Activated T-cell treated with anti-CD3 and anti-CD28 coated beads, Interleukin-2, amount 50 U/mL, for 24 hours (primary cell): ENCODE measurements at regions not wholly inside any gene's neighbourhood (a gene's known extent, or its start where the extent isn't known, plus 50 kb on each side); places are given as distances from the start of the nearest gene placed in this dataset.

Experiments used
- DNase-seq: peaks from one replicate; pipeline ENCODE4 v3.0.0-alpha.2; 2020
- H3K27ac Mint-ChIP-seq: 2 replicates; pipeline ENCODE4 v1.8.0; 2020; ENCODE audit warnings: mild to moderate bottlenecking, mixed read lengths
- H3K27me3 Mint-ChIP-seq: 2 replicates; pipeline ENCODE4 v1.8.0; 2020; ENCODE audit warnings: mixed read lengths
- H3K36me3 Mint-ChIP-seq: 2 replicates; pipeline ENCODE4 v1.8.0; 2020; ENCODE audit warnings: low read depth, mixed read lengths
- H3K4me1 Mint-ChIP-seq: 2 replicates; pipeline ENCODE4 v1.8.0; 2020; ENCODE audit warnings: low read depth, mixed read lengths
- H3K4me3 Mint-ChIP-seq: 2 replicates; pipeline ENCODE4 v1.8.0; 2020; ENCODE audit warnings: mild to moderate bottlenecking, moderate library complexity, mixed read lengths
- H3K9me3 Mint-ChIP-seq: 2 replicates; pipeline ENCODE4 v1.8.0; 2020; ENCODE audit warnings: mixed read lengths

DNA sequence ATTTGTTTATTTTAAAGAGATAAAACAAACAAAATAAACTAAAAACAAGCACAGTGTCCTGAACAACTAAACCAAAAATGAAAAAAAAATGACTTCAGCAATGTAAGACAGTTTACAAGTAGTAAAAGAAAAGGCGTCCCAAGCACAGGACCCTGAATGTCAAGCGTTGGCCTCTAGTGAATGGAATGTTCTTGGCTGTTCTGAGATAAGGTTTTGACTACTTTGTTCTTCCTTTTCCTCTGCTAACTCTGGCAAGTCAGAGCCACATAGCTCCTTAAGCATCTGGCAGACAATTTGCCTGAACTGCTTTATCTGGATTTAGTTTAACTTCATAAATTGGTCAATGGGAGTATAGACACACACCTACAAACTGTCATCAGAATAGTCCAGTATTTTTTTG is 655.2 kb downstream of the ANXA1 start:
- H3K36me3 Mint-ChIP-seq = no peaks in the 10 kb centered on the region
- H3K27me3 Mint-ChIP-seq = no peaks in the 10 kb centered on the region
- H3K4me1 Mint-ChIP-seq = no peaks in the 10 kb centered on the region
- H3K27ac Mint-ChIP-seq = no peak overlapping the region
- H3K4me3 Mint-ChIP-seq = no peak overlapping the region
- DNase-seq = no peak
- peaks cover 6% of the 10 kb centered on the region for H3K9me3 Mint-ChIP-seq

DNA sequence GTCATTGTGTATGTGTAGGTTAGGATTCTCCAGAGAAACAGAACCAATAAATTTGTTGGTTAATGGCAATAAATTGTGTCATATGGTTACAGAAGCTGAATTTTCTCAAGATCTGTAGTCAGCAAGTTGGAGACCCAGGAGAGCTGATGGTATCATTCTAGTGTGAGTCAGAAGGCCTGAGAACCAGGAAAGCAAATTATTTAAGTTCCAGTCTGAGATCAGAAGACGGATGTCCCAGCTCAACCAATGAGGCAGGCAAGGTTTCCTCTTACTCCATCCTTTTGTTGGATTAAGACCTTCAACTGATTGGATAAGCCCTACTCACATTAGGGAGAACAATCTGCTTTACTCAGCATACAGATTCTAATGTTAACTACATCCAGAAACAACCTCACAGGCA is 656.3 kb downstream of the ANXA1 start:
- H3K4me1 Mint-ChIP-seq = no peaks in the 10 kb centered on the region
- no peak overlapping the region for H3K4me3 Mint-ChIP-seq
- no peaks in the 10 kb centered on the region for H3K36me3 Mint-ChIP-seq
- no peaks in the 10 kb centered on the region for H3K27me3 Mint-ChIP-seq
- H3K27ac Mint-ChIP-seq = no peak overlapping the region
- no peak for DNase-seq
- peaks cover 6% of the 10 kb centered on the region for H3K9me3 Mint-ChIP-seq

DNA sequence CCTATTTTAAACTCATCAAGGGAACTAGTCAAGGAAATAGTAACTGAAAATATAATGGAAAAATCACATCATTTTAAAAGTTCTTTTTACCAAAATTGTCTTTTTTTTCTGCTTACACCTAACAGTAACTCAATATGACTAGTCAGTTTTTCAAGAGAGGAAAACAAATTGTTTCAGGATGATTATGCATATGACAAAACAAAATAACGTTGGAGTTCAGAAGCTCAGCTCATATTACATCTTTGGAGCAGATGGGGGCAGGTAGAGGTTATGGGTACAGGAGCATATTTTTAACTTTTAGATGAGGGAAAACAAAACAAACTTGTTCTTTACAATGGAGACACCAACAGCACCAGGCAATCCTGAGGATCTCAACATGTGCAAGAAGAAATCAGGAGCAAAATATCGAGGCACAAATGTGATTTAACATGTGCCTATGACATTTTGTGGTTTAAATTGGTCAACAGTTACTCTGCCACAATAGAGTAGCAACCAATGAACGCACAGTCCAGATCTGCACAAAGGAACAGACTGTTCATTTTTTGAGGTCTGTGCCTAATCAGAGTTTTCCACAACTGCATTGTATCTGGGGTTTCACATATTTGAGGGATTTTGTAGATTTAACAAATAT is 659.0 kb downstream of the ANXA1 start:
- no peak overlapping the region for H3K4me3 Mint-ChIP-seq
- H3K4me1 Mint-ChIP-seq = no peaks in the 10 kb centered on the region
- no peaks in the 10 kb centered on the region for H3K27me3 Mint-ChIP-seq
- H3K36me3 Mint-ChIP-seq = no peaks in the 10 kb centered on the region
- peaks cover 7% of the 10 kb centered on the region for H3K9me3 Mint-ChIP-seq
- DNase-seq = no peak
- H3K27ac Mint-ChIP-seq = no peak overlapping the region

DNA sequence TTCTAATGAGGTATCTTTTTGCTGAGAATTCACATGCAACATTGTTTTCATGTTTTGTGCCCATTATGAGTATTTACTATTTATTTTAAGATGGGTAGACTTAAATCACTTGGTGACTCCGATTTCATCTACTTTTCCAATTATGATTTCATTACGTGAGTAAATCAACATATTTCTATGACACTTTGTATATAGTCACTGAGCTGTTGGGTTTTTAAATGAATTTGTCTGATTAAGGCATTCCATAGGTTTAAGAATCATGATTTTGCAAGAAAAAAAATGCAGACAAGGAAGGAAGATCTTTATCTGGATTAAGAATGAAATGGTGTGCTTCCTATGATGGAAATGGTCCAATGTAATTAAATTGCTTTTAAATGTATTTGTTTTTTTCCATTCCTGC is 661.9 kb downstream of the ANXA1 start:
- H3K4me1 Mint-ChIP-seq = no peaks in the 10 kb centered on the region
- no peak overlapping the region for H3K4me3 Mint-ChIP-seq
- no peaks in the 10 kb centered on the region for H3K27me3 Mint-ChIP-seq
- no peaks in the 10 kb centered on the region for H3K36me3 Mint-ChIP-seq
- H3K27ac Mint-ChIP-seq = no peak overlapping the region
- H3K9me3 Mint-ChIP-seq = peaks cover 4% of the 10 kb centered on the region
- no peak for DNase-seq

DNA sequence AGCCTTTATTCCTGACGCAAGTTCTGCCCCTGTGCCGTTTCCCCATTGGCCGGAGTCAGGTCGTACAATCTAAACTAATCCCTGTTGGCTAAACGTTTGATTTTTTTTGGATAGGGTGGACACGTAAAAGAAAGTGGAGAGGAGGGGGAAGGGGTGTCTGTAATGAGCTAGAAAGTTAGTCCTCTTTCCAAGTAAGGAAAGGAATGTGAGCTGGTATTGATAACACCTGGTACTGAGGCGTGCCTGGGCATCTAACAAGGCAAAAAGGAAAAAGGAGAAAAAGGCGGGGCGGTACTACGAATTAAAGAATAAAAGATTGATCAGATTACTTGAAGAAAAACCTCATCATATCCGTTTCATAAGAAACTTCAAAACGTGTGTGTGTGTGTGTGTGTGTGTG is 665.2 kb downstream of the ANXA1 start:
- Mint-ChIP-seq H3K4me1 (no peaks in the 10 kb centered on the region), H3K27ac (no peak overlapping the region), H3K36me3 (no peaks in the 10 kb centered on the region), H3K9me3 (peaks cover 2% of the 10 kb centered on the region), H3K4me3 (no peak overlapping the region), H3K27me3 (no peaks in the 10 kb centered on the region)
- DNase-seq = no peak

DNA sequence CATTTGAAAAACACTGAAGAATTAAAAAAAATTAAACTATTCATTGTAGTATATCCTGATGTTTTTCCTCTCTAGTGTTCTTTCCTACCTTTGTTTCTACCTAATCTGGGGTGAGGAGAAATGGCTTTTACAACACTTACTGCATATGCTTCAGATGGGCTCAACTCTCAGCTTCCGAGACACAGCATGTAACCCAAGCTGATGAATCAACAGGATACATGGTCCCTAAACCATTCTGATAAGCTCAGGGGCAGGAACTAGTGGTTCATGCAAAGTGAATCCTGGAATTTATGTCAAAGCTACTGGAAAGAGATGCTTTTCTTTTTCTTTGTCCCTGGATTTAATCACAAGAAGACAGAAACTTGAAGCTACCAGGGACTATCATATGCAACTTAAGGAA is 672.5 kb upstream of the RORB start:
- Mint-ChIP-seq H3K36me3 (no peaks in the 10 kb centered on the region), H3K27ac (no peak overlapping the region), H3K27me3 (no peaks in the 10 kb centered on the region), H3K4me1 (no peaks in the 10 kb centered on the region), H3K9me3 (peaks cover 2% of the 10 kb centered on the region), H3K4me3 (no peak overlapping the region)
- DNase-seq = no peak

DNA sequence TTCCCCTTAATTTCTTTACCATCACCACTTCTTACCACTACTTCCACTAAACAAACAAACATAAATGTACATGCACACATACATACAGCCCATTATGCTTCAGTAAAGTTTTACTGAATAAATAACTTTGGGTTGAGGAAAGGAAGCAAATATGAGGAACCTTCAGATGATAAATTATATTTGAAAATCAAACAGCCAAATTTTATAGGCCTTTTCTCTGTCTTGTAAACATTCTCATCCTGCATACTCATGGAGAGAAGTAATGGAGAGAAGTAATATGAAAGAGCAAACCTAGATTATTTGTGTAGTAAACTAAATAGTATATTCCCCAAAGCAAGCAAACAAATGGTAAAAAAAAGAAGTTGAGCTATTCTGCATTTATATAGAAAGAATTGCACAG is 658.3 kb upstream of the RORB start:
- H3K36me3 Mint-ChIP-seq = no peaks in the 10 kb centered on the region
- H3K9me3 Mint-ChIP-seq = no peaks in the 10 kb centered on the region
- no peaks in the 10 kb centered on the region for H3K4me1 Mint-ChIP-seq
- no peak for DNase-seq
- H3K27me3 Mint-ChIP-seq = no peaks in the 10 kb centered on the region
- H3K4me3 Mint-ChIP-seq = no peak overlapping the region
- H3K27ac Mint-ChIP-seq = no peak overlapping the region

DNA sequence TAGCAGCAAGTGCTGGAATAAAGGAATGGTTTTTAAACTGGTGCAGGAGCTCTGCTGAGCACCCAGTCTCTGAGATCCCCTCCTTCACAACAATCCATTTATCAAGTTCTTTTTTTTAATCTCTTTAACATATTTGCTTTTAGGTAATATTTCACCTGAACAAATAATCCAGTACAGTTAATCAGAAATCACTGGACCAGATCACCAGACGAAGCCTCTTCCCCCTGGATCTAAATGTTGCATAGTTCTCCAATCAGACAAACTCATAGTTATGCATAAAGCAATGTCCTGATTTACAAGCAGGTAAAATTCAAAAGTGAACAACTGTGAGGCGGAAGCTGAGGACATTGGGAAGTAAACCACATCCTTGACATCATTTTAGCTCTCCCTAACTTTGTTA is 657.7 kb upstream of the RORB start:
- no peaks in the 10 kb centered on the region for H3K4me1 Mint-ChIP-seq
- no peak overlapping the region for H3K27ac Mint-ChIP-seq
- no peaks in the 10 kb centered on the region for H3K27me3 Mint-ChIP-seq
- no peak overlapping the region for H3K4me3 Mint-ChIP-seq
- no peaks in the 10 kb centered on the region for H3K36me3 Mint-ChIP-seq
- no peak for DNase-seq
- no peaks in the 10 kb centered on the region for H3K9me3 Mint-ChIP-seq

DNA sequence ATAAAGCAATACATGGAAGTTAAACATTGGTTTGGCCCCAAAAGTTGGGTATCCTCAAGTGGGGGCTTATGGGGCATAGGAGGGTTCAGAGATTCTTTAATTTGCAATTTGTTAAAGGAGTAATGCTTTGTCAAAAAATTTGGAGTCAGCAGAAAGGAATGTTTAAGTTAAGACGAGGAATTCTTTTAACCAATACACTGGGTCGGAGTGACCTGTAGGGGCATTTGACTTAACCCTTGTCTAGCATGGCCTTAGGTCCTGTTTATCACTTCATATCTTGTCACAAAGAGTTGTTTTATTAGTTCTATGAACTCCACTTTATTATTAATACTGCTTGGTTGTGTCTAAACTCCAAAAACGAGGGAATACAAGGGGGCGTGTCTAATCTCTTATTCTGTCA is 656.1 kb upstream of the RORB start:
- no peaks in the 10 kb centered on the region for H3K4me1 Mint-ChIP-seq
- no peak overlapping the region for H3K4me3 Mint-ChIP-seq
- no peak for DNase-seq
- H3K27ac Mint-ChIP-seq = no peak overlapping the region
- no peaks in the 10 kb centered on the region for H3K27me3 Mint-ChIP-seq
- H3K9me3 Mint-ChIP-seq = no peaks in the 10 kb centered on the region
- no peaks in the 10 kb centered on the region for H3K36me3 Mint-ChIP-seq

DNA sequence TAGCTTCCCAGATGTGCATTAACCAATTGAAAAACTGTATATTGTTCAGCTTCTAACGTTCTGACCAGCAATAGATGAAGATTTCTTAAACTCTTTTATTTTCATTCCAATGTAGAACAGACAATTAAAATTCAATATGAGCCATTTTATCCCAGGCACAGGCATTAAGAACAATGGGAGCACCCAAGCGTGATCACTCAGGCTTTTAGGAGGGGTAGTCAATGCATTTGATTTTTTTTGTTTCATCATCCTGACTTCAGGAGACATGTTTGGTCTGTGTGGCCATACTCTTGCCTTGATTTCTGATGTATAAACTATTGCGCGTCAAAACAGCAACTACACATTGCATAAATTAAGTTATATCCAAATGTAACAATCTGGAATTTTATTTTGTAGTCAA is 653.0 kb upstream of the RORB start:
- no peak for DNase-seq
- Mint-ChIP-seq H3K27me3 (no peaks in the 10 kb centered on the region), H3K4me3 (no peak overlapping the region), H3K27ac (no peak overlapping the region), H3K9me3 (no peaks in the 10 kb centered on the region), H3K4me1 (no peaks in the 10 kb centered on the region), H3K36me3 (no peaks in the 10 kb centered on the region)

DNA sequence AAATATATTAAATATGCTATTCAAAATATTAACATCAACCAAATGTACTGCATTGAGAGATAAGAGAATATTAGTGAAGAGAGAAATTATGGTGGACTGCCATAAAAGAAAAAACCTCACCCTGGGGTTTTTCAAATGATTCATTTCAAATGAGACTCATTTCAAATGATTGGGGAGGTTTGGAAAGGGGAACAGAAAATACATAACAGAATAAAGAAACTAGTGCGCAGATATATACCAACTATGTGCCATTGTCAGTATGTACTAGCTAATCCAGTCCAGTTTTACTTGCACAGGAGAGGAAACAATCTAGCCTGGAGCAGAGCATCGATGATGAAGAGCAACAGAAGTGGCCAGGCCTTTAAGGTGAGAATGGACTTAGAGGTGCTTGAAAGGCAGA is 651.6 kb upstream of the RORB start:
- H3K36me3 Mint-ChIP-seq = no peaks in the 10 kb centered on the region
- no peak overlapping the region for H3K27ac Mint-ChIP-seq
- H3K4me1 Mint-ChIP-seq = no peaks in the 10 kb centered on the region
- H3K9me3 Mint-ChIP-seq = no peaks in the 10 kb centered on the region
- no peak for DNase-seq
- no peak overlapping the region for H3K4me3 Mint-ChIP-seq
- no peaks in the 10 kb centered on the region for H3K27me3 Mint-ChIP-seq

DNA sequence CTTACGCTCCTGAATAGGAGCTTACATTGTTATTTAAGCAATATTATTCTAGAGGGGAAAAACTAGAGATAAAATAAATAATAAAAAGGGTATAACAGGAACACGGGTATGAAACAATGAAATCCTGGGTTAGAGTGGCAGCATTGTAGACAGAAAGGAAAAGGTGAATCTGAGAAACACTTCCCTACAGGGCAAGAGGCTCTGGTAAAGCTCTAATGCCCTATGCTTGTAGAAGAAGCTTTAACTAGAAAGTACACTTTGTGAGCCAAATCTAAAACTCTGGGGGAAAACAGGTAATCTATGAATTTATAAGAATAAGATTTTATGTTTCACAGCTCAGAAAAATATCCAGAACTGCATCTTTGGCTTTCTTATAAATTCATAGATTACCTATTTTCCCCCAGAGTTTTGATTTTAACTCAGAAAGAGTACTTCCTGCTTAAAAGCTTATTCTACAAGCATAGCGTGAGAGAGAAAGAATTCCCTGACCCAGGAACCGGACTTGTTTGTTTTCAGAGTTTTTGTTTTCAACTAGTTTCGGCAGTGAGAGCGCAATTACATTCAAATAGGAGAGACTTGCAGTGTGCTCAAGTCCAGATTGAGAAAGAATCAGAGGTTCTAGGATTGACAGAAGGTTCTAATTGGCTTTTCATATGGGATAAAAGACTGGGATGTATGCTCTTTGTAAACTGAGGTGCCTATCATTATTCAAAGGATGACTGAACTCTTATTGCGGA is 651.0 kb upstream of the RORB start:
- no peaks in the 10 kb centered on the region for H3K9me3 Mint-ChIP-seq
- no peaks in the 10 kb centered on the region for H3K36me3 Mint-ChIP-seq

DNA sequence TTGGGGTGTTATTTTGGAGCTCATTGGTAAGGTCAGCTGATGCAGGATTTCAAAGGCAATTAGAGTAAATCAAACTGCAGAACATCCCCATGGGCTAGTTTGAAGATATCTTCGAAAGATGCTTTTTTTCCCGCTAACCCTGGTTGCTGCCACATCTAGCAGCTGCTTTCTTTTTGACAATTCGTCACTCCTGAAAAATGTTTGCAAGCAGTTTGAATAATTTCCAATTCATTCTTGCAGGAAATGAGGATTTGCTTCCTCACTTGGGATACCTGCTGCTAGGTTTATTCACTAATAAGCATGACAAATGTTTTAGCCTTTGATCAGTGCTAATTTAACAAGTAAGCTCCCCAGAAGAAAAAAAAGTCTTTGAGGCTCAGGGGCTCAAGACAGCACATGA is 649.6 kb upstream of the RORB start:
- Mint-ChIP-seq H3K27ac (no peak overlapping the region), H3K36me3 (no peaks in the 10 kb centered on the region), H3K4me1 (no peaks in the 10 kb centered on the region), H3K27me3 (no peaks in the 10 kb centered on the region), H3K4me3 (no peak overlapping the region), H3K9me3 (no peaks in the 10 kb centered on the region)
- no peak for DNase-seq

More for the DNA sequence above, 651.0 kb upstream of the RORB start:
- Mint-ChIP-seq H3K4me3 (no peak overlapping the region), H3K27ac (no peak overlapping the region), H3K27me3 (no peaks in the 10 kb centered on the region), H3K4me1 (no peaks in the 10 kb centered on the region)
- DNase-seq = no peak

DNA sequence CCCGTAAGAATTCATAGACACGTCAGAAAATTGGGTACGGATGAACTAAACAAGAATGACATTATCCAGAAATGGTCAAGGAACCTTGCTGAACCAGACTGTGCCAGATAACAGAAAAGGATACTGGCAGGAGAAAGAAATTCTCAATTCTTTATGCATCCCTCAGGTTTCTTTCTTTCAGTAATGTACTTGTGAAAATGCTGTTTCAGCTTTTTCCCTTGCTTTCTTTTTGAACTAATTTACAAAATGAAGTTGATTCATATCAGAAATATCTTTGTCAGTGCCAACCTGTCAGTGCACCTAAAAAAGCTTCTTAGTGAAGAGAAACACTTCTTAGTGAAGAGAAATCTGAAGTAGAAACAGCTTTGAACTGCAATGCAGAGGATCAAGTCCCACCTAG is 643.6 kb upstream of the RORB start:
- H3K36me3 Mint-ChIP-seq = no peaks in the 10 kb centered on the region
- DNase-seq = no peak
- no peak overlapping the region for H3K4me3 Mint-ChIP-seq
- H3K27ac Mint-ChIP-seq = no peak overlapping the region
- H3K27me3 Mint-ChIP-seq = no peaks in the 10 kb centered on the region
- no peaks in the 10 kb centered on the region for H3K4me1 Mint-ChIP-seq
- no peaks in the 10 kb centered on the region for H3K9me3 Mint-ChIP-seq

DNA sequence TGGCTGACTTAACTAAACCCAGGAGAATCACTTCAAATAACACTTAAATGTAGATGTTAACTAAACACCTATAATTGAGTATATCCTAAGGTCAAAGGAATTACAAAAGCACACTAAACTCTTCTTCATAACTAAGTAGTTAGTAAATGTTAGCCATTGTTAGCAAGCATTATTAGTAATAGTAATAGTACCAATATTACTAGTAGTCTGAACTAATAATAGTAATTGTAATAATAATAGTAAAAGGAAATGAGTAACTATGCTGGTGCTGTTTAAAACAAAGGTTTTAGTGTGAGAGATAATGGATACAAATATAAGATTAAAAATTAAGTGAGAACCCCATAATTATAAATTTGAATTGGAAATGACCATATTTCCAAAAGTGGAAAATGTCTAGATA is 641.9 kb upstream of the RORB start:
- Mint-ChIP-seq H3K27me3 (no peaks in the 10 kb centered on the region), H3K9me3 (no peaks in the 10 kb centered on the region), H3K27ac (no peak overlapping the region), H3K36me3 (no peaks in the 10 kb centered on the region), H3K4me1 (no peaks in the 10 kb centered on the region), H3K4me3 (no peak overlapping the region)
- DNase-seq = no peak

DNA sequence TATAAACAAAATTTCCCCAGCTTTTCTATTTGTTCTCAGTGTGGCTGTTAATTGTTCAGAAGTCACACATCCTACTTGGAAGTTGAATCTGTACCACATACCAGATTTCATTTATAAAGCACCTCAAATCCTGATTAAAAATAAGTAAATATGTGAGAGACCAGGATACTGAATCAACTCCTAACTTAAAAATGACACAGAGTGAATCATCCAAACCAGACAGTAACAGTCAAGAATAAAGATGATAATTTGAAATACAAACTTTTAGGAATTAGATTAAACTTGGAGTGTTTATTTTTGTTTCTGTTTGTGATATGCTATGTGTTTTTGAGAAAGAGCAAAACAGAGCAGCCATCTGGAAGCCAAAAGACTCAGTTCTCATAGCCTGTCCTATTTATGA is 633.2 kb upstream of the RORB start:
- no peaks in the 10 kb centered on the region for H3K9me3 Mint-ChIP-seq

More for the DNA sequence above, 633.2 kb upstream of the RORB start:
- DNase-seq = no peak
- Mint-ChIP-seq H3K4me3 (no peak overlapping the region), H3K27me3 (no peaks in the 10 kb centered on the region), H3K36me3 (no peaks in the 10 kb centered on the region), H3K27ac (no peak overlapping the region), H3K4me1 (no peaks in the 10 kb centered on the region)
